ENCODE measurements at regions not wholly inside any gene's neighbourhood (a gene's known extent, or its start where the extent isn't known, plus 50 kb on each side); places are given as distances from the start of the nearest gene placed in this dataset.

GRCh38 chr2:160921386-160921964, 238.8 kb upstream of the TANK start:
- no peak for DNase-seq

DNA sequence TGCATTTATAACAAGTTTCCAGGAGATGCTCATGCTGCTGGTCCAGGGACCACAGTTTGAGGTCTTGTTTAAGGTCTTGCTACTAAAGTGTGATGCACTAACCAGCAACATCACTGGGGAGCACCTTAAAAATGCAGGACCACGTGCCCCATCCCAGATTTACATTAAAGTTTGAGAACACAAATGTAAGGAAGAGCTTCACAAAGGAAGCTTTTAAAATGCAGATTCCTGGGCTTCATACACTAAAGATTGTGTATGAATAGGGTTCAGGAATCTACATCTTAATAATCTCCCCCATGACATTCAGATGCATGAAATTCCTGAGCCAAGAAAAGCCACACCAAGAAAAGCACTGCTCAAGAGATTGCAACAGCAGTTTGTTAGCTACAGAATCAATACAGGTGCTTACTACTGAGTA, 235.3 kb upstream of the TANK start:
- no peak for DNase-seq

DNA sequence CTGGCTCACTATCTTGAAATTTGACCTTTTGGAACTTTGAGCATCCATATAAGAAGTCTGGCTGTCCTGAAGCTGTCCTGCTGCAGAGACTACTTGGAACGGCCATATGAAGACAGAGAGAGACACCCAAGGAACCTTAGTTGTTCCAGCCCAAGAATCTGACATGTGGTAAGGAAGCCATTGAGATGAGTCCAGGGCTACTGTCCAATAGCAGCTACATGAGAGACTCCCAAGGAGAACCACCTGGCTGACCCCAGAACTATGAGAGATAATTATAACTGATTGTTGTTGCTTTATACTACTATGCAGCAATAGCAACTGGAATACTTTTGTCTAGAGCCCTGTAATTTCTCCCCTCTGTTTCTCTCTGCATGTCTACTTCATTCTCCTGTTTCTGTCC, 234.3 kb upstream of the TANK start:
- DNase-seq, result no peak

DNA sequence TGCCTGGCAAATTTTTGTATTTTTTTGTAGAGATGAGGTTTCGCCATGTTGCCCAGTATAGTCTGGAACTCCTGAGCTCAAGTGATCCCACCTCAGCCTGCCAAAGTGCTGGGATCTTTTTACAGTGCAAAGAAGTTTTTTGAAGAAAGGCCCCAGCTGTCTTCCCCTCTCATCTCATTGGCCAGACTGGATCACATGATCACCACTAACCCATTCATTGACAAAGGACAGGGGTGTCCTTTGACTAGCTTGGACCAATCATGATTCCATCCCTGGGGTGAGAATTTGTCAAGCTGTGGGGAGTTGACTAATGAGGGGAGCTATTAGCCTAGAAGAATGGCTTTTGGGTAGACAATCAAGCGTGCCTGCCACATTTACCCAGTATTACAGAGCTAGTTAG, 232.9 kb upstream of the TANK start:
- no peak for DNase-seq

DNA sequence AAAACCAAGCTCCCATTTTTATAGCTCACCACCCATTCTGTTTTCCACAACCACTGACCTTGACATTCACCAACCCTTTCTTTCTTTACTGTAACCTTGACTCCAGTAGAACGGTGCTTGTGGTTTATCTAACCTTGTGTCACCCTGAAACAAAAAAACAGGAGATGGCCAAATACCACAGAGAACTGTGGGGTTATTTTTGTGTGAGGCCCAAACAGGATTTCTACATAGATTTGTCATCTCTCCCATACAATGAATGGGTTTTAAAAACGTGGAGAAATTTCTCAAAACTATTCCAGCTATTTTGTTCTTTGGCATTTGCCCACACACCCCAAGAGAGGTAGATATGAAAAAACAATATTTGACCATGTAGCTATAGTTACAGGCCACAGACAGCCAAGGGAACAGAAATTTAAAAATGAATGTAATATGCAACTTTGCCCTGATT, 231.3 kb upstream of the TANK start:
- DNase-seq, result no peak

GRCh38 chr2:160931531-160931930, 228.7 kb upstream of the TANK start:
- DNase-seq, result no peak

GRCh38 chr2:160932960-160933359, 227.3 kb upstream of the TANK start:
- no peak for DNase-seq

- DNase-seq, result no peak
Observed at GRCh38 chr2:160934263-160934662, 226.0 kb upstream of the TANK start.

- no peak for DNase-seq
Observed at GRCh38 chr2:160934991-160935390, 225.2 kb upstream of the TANK start.

DNA sequence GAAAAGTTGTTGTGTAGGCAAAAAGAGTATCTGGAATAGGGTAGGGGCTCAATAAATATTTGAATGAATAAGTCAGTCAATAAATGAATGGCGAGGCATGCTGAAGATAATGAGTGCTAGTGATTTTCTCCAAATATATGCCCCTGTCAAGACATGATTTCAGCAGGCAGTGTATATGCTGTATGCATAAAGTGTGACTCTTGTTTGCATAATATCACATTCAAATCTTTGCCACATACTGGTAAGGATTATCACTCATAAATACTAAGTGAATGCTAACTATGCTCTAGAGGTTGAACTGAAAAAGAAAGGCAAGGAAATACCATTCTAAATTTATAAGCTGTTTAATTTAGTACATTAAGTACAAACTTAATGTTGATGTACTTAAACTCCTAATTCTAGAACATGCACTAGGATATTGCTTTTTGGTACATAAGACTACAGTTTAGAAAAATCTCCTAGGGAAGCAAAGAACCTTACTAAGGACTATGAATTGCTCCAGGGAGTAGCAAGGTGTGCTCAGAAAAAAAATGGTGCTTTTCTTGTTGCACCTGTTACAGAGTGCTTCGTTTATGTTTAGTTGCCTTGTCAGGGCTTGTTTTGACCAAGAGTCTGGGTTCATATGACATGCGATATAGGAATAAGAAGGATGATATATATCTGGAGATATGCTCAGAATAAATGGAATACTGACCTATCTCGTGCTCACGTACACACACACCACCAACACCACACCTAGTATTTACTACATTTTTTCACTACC, 224.0 kb upstream of the TANK start:
- no peak for DNase-seq

DNA sequence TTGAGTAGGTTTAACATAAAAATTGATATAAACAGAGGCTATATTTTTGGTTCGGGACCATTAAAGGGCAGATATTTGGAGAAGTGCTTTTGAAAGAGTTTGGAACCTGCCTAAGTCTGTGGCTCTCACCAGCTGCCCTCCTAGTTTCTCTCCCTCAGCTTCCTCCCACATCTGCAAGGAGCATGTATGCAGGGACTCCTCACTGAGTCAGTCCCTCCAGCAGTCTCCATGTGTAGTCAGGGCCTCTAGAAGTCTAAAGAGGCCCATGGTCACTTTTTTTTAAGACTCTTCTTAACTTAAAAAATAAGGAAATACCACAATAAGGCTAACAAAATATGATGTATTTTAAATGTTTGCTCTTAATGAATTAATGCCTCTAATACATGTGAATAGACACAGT, 220.0 kb upstream of the TANK start:
- no peak for DNase-seq

GRCh38 chr2:160940699-160941098, 219.5 kb upstream of the TANK start:
- no peak for DNase-seq

GRCh38 chr2:160941290-160941846, 218.9 kb upstream of the TANK start:
- no peak for DNase-seq

- no peak for DNase-seq
Observed at GRCh38 chr2:160942476-160943142, 217.6 kb upstream of the TANK start.

- DNase-seq, result no peak
Observed at GRCh38 chr2:160943414-160943813, 216.8 kb upstream of the TANK start.

- peak; percentile 19 for DNase-seq
Observed at GRCh38 chr2:160952464-160953254, 207.6 kb upstream of the TANK start.

GRCh38 chr2:160955578-160955977, 204.7 kb upstream of the TANK start:
- no peak for DNase-seq

DNA sequence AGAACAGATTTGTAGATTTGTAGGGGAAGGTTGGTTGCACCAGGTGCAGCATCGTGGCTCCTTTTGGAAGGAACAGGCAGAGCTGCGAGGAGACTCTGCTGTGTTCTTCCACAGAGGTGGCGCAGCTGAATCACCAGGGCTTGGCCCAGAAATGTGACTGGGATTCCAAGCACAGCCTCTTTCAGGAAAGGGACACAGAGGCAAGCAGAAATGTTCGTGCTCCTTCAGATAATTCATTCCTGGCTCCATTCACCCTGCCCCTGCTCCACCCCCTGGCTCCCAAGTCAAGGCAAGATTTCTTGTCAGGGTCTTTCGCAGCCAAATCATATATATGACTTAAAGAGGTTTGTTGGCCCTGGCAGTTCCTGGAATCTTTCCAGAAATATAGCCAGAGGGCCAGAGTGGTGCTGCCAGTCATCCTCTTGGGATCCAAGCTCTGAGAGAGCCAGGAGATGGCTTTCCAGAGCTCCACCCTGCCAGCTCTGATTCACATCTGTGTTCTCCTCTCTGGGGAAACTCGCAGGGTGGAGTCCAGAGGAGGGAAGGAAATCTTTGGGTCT, 203.9 kb upstream of the TANK start:
- DNase-seq, result peak; percentile 49

DNA sequence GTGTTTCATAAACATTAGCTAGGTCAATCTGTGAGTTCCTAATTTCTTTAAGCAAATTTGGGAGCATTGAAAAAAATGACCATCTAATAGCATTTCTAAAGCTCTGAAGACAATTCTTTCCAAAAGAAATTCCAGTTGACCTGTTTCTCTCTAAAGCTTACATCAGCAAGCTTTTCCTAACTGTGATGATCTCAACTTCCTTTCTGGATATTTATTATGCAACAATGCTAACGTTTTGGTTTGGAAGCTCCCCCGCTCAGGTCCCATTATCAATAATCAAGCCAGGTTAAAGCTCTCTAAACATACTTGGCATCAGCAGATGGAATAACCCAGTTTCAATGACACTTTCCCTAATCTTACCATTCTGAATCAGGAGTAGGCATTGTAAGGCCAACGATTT, 196.3 kb upstream of the TANK start:
- DNase-seq, result no peak

DNA sequence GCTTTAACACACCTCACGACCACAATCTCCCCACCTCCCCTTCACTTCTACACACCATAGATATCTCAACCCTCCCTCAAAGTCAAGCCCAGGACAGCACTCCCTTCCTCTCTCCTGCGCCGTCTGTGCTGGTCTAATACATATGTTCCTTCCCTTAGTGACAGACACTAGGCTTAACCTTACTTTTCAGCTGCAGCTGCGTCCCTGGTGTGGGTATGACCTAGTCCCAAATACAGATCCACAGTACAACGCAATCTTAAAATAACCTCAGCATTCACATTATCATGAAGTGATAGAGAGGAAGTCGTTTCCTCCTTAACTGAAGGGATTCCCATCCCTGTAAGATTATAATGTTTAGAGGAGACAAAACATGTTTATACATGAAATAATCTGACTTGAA, 192.7 kb upstream of the TANK start:
- DNase-seq, result no peak

DNA sequence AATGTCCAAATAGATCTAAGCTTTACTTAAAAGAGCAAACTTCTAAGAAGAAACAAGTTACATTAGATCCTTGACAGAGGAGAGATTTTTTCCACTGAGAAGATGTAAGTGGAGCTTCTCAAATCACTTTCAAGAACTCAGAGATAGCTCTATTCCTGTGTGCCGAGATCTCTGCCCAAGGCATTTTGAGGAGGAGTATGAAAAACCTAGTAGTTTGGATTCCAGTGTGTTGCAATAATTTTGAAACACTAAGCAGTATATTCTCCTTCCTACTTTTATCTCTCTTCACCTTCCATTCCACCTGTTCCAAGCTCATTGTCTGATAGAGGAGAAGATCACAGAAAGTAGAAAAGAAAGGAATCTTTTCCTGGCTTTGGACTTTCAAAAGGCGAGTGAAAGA, 192.0 kb upstream of the TANK start:
- DNase-seq, result no peak

- peak; percentile 46 for DNase-seq
Observed at GRCh38 chr2:160970052-160970965, 189.9 kb upstream of the TANK start.
